Tibial artery (tissue), 4 donors: ENCODE measurements at regions not wholly inside any gene's neighbourhood (a gene's known extent, or its start where the extent isn't known, plus 50 kb on each side); places are given as distances from the start of the nearest gene placed in this dataset.

Experiments used
- DNase-seq, 2 donors: peaks; one replicate each; pipeline ENCODE4 v3.0.0-alpha.2; 2019
- H3K27ac ChIP-seq, 2 donors: fragments of 200-600 bp; sonication (generic) in 1 of 2; 1 replicate in 1 of 2; 2 replicates in 1 of 2; pipeline ENCODE4 v1.5.1; 2018 to 2019; ENCODE audit warnings: mild to moderate bottlenecking in 1 of 2
- H3K27me3 ChIP-seq, 2 donors: fragments of 200-600 bp; sonication (generic) in 1 of 2; one replicate each; pipeline versions ENCODE4 v1.5.1 to v1.6.0; 2016 to 2019
- H3K36me3 ChIP-seq, 3 donors: fragments of 200-600 bp; sonication (generic) in 2 of 3; one replicate each; pipeline ENCODE4 v1.5.1; 2016 to 2019; ENCODE audit warnings: mild to moderate bottlenecking in 2 of 3
- H3K4me1 ChIP-seq, 4 donors: fragments of 200-600 bp; sonication (generic) in 2 of 4; 1 replicate in 3 of 4; 2 replicates in 1 of 4; pipeline ENCODE4 v1.5.1; 2016 to 2019
- H3K4me3 ChIP-seq, 2 donors: fragments of 200-600 bp; sonication (generic) in 1 of 2; 1 replicate in 1 of 2; 2 replicates in 1 of 2; pipeline ENCODE4 v1.5.1; 2018 to 2019; ENCODE audit warnings: mild to moderate bottlenecking in 2 of 2
- H3K9me3 ChIP-seq, 3 donors: fragments of 200-600 bp; sonication (generic) in 1 of 3; one replicate each; pipeline ENCODE4 v1.5.1; 2016 to 2019
- CTCF ChIP-seq, 2 experiments: fragments of 200-600 bp in 1 of 2; fragments of 450-650 bp in 1 of 2; IDR thresholded peaks; one replicate each; pipeline ENCODE4 v1.5.1; 2017 to 2019; ENCODE audit warnings: antibody characterized with exemption in 2 of 2, mild to moderate bottlenecking in 1 of 2, moderate library complexity in 1 of 2
- intact Hi-C: fragments of 100-400 bp; cut with DNase I; formaldehyde crosslinking; loops from one replicate; pipeline ENCODE4 v1.15.0; 2023; ENCODE audit warnings: low total_unique reads

DNA sequence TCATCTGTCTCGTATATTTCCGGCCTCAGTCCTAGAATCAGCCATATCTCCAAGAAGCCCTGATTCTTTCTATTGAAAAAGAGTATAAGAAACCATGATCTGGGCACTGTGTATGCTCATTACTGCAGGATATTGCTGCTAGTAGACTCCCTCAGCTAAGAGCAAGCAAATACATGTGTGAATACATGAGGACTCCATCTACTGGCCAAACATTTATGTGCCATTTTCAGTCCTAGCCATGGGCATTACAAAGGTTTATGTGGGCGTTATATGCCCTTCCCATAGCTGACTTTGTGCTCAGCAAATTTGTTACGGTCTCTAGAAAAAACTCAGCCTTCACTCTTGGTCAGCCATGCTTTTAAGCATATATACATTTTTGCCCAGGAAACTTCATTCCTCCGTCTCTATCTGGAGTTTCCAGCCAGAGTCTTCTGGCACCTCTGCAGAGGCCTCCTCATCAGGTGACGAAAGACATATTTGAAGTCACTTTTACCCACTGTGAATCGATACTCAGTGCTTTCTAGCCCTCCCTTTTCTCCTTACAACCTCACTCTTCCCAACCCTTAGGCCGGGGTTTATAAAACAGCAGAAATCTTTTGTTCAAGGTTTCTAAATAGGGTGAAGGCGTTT is 1495.6 kb upstream of the CDH6 start:
- H3K36me3 ChIP-seq, result no peaks in the 10 kb centered on the region
- no peak overlapping the region for H3K4me3 ChIP-seq
- H3K27ac ChIP-seq, result no peak overlapping the region
- no peaks in the 10 kb centered on the region for H3K4me1 ChIP-seq
- H3K9me3 ChIP-seq, result no peaks in the 10 kb centered on the region
- no peak for DNase-seq
- intact Hi-C loops, result no loop called here
- TF ChIP-seq CTCF (IDR thresholded peaks at IDR 0.05), result no peak
- H3K27me3 ChIP-seq, result no peaks in the 10 kb centered on the region

DNA sequence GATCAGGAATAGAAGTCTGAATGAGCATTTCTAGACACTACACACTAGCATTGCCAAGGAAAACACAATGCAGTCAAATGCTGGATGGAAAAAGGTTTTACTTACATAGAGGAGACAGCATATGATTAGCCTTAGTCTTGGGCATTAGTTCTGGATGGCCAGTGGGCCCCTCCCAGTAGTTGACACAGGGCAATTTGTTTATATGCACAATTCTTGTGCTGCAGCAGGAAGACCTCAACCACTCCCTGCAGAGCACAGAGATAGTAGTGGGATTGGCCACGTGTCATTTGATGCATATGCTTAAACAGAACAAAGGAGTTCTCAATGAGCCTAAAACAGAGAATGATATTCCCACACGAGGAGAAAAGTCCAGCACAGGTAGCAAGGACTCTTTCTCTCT is 1496.2 kb upstream of the CDH6 start:
- Histone ChIP-seq H3K36me3 (no peaks in the 10 kb centered on the region), H3K27ac (no peak overlapping the region), H3K4me3 (no peak overlapping the region), H3K27me3 (no peaks in the 10 kb centered on the region), H3K4me1 (no peaks in the 10 kb centered on the region), H3K9me3 (no peaks in the 10 kb centered on the region)
- no peak for DNase-seq
- intact Hi-C loops, result no loop called here
- TF ChIP-seq CTCF (IDR thresholded peaks at IDR 0.05), result no peak

DNA sequence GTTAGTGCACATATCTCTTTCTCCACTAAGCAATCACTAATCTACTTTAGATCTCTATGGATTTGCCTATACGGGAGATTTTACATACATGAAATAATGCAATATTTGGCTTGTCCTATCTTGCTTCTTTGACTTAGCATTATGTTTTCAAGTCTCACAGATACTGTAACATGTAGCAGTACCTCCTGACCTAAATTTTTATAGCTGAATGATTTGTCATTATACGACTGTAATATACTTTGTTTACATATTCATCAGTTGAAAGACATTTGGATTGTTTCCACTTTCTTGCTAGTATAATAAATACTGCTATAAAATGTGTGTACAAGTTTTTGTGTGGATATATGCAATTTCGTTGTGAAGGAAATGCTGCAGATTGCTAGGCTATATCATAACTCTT is 1520.8 kb upstream of the CDH6 start:
- Histone ChIP-seq H3K9me3 (no peaks in the 10 kb centered on the region), H3K36me3 (no peaks in the 10 kb centered on the region), H3K27ac (no peak overlapping the region), H3K4me1 (no peaks in the 10 kb centered on the region), H3K4me3 (no peak overlapping the region), H3K27me3 (no peaks in the 10 kb centered on the region)
- TF ChIP-seq CTCF (IDR thresholded peaks at IDR 0.05), result no peak
- no peak for DNase-seq
- intact Hi-C loops, result no loop called here

DNA sequence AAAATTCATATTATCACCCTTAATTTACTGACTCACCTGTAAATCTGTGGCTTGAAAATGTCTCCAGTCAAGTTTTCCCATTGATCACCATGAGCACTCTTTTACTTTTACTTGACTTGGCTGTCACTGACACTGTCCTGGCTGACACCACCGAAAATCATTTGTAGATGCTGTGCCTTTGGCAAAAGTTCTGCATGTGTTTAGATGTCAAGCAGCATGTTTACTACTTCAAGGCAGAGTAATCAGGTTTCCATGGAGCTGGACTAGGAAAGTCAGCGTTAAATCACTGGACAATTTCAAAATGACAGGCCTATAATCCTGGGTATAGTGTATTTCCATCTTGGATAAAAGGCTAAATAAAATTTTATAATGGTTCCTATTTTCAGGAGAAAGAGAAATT is 1530.6 kb upstream of the CDH6 start:
- Histone ChIP-seq H3K4me3 (no peak overlapping the region), H3K9me3 (peaks cover 0 to 5% (median 0%) of the 10 kb centered on the region in 3 donors)
- intact Hi-C loops, result no loop called here

GRCh38 chr5:29654954-29655353 is 1538.5 kb upstream of the CDH6 start:
- Histone ChIP-seq H3K27me3 (no peaks in the 10 kb centered on the region), H3K4me1 (no peaks in the 10 kb centered on the region), H3K4me3 (no peak overlapping the region), H3K27ac (no peak overlapping the region), H3K36me3 (no peaks in the 10 kb centered on the region), H3K9me3 (peaks cover 0 to 2% (median 0%) of the 10 kb centered on the region in 3 donors)
- intact Hi-C loops, result no loop called here
- DNase-seq, result no peak
- no peak for TF ChIP-seq CTCF (IDR thresholded peaks at IDR 0.05)

More for the DNA sequence above, 1530.6 kb upstream of the CDH6 start:
- H3K4me1 ChIP-seq, result no peaks in the 10 kb centered on the region
- no peak overlapping the region for H3K27ac ChIP-seq
- no peak for DNase-seq
- TF ChIP-seq CTCF (IDR thresholded peaks at IDR 0.05), result no peak
- H3K36me3 ChIP-seq, result no peaks in the 10 kb centered on the region
- H3K27me3 ChIP-seq, result no peaks in the 10 kb centered on the region

DNA sequence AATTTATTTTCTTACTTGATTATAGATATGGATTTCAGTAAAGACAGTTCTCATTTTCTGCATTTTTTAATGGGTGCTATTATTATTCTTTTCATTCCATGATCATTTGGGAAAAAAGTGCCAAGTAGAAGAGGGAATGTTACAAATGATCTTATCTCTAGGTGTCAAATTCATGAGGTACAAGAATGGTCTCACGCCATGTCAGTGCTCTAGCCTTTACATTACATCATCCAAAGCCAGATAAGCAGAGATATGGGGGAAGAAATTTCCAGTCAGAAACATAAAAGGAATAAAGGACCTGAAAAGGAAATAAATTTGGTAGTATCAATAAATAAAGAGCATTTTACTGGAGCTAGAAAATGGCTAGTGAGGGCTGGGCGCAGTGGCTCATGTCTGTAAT is 1544.2 kb upstream of the CDH6 start:
- intact Hi-C loops, result no loop called here
- Histone ChIP-seq H3K27ac (no peak overlapping the region), H3K4me3 (no peak overlapping the region), H3K4me1 (no peaks in the 10 kb centered on the region), H3K9me3 (peaks cover 0 to 4% (median 0%) of the 10 kb centered on the region in 3 donors), H3K36me3 (no peaks in the 10 kb centered on the region), H3K27me3 (no peaks in the 10 kb centered on the region)
- DNase-seq, result no peak
- TF ChIP-seq CTCF (IDR thresholded peaks at IDR 0.05), result no peak
